Heart left ventricle (tissue), 16 donors: ENCODE measurements at regions not wholly inside any gene's neighbourhood (a gene's known extent, or its start where the extent isn't known, plus 50 kb on each side); places are given as distances from the start of the nearest gene placed in this dataset.

Source experiments
- ATAC-seq, 4 donors: fragments of 200-7000 bp; cut with Tn5 transposase; one replicate each; pipeline ENCODE4 v1.9.1; 2020 to 2022; ENCODE audit warnings: moderate library complexity in 4 of 4, mild to moderate bottlenecking in 3 of 4, moderate number of reproducible peaks in 1 of 4
- DNase-seq, 5 donors: peaks; one replicate each; pipeline ENCODE4 v3.0.0-alpha.2; 2020
- H3K27ac ChIP-seq, 12 donors: fragments of 200-600 bp; sonication (generic) in 4 of 12; one replicate each; pipeline versions ENCODE4 v1.5.0 to v1.8.0; 2016 to 2022; ENCODE audit warnings: mild to moderate bottlenecking in 2 of 12
- H3K27me3 ChIP-seq, 9 donors: fragments of 200-600 bp; sonication (generic) in 2 of 9; one replicate each; pipeline versions ENCODE4 v1.5.1 to v1.8.0; 2016 to 2022; ENCODE audit warnings: mild to moderate bottlenecking in 3 of 9
- H3K36me3 ChIP-seq, 9 donors: fragments of 200-600 bp; sonication (generic) in 2 of 9; one replicate each; pipeline versions ENCODE4 v1.5.0 to v1.8.0; 2018 to 2022; ENCODE audit warnings: mild to moderate bottlenecking in 2 of 9
- H3K4me1 ChIP-seq, 12 donors: fragments of 200-600 bp; sonication (generic) in 4 of 12; one replicate each; pipeline versions ENCODE4 v1.5.0 to v1.8.0; 2016 to 2022; ENCODE audit warnings: mild to moderate bottlenecking in 3 of 12
- H3K4me3 ChIP-seq, 12 donors: fragments of 200-600 bp; sonication (generic) in 4 of 12; one replicate each; pipeline versions ENCODE4 v1.5.0 to v1.8.0; 2017 to 2022; ENCODE audit warnings: mild to moderate bottlenecking in 9 of 12, moderate library complexity in 4 of 12
- H3K9me3 ChIP-seq, 12 donors: fragments of 200-600 bp; sonication (generic) in 4 of 12; one replicate each; pipeline versions ENCODE4 v1.5.0 to v1.8.0; 2016 to 2022; ENCODE audit warnings: mild to moderate bottlenecking in 1 of 12
- CTCF ChIP-seq, 12 donors: fragments of 200-600 bp; sonication (generic) in 4 of 12; IDR thresholded peaks; one replicate each; pipeline versions ENCODE4 v1.5.0 to v1.8.0; 2018 to 2022; ENCODE audit warnings: antibody characterized with exemption in 12 of 12, mild to moderate bottlenecking in 5 of 12
- POLR2A ChIP-seq, 2 donors: fragments of 450-650 bp; IDR thresholded peaks; one replicate each; pipeline ENCODE4 v1.6.1; 2017; ENCODE audit warnings: antibody characterized with exemption in 2 of 2, mild to moderate bottlenecking in 2 of 2, moderate library complexity in 2 of 2
- WGBS, 4 donors: extraction: QIAGEN DNeasy Blood & Tissue Kit in 2 of 4; methylation state at CpG; one replicate each; pipeline versions ENCODE4 v1.1.5 to v1.1.7; 2013 to 2018; 5-methylcytosine and 5-hydroxymethylcytosine counted together
- intact Hi-C, 10 donors: fragments of 100-400 bp; cut with DNase I; formaldehyde crosslinking; loops; one replicate each; pipeline versions ENCODE4 v1.11.1 to v1.14.2; 2022
- donor health status: ischemic (EF 13 %, LVEDD 7.1; RV severe dilation, severe dysfunction).
- donor health status: healthy with polysubstance abuse.
- donor health status: DM: no; HTN: yes; CAD: no.
- donor health status: DM: no; HTN: no; CAD: no.
- donor health status: ischemic (EF 25% LVEDD 6.9; RV normal size, moderate dysfunction).
- donor health status: ischemic (EF 25% LVEDD 5.7; RV mildly dilated, moderate dysfunction).
- donor health status: healthy.
- donor health status: DM: yes; HTN: yes; CAD: no.
- donor health status: ischemic (EF 35%, LVEDD 5.7; RV mildly dilated, moderate dysfunction).
- donor health status: nonischemic (EF 11% LVEDD 7.7; RV severe dilation, severe dysfunction).
- donor health status: DM: yes; HTN: yes; CAD: no.
- donor health status: PGD.
- donor health status: ischemic (EF 29% LVEDD 5.4; RV normal size, mild dysfunction).
- donor health status: nonischemic (EF 23%, LVEDD 6.1; RV moderate dilation, normal function).

GRCh38 chr7:25375805-25376600 lies 147.7 kb upstream of the NPVF start:
- peaks cover 0 to 26% (median 12%) of the 10 kb centered on the region in 12 donors for H3K9me3 ChIP-seq

GRCh38 chr7:25379351-25380300 lies 151.3 kb upstream of the NPVF start:
- no peak overlapping the region for H3K27ac ChIP-seq
- peaks cover 0 to 7% (median 0%) of the 10 kb centered on the region in 9 donors for H3K27me3 ChIP-seq
- H3K36me3 ChIP-seq: no peaks in the 10 kb centered on the region
- no peak for DNase-seq
- no peak for TF ChIP-seq CTCF (IDR thresholded peaks at IDR 0.05)
- no peak for TF ChIP-seq POLR2A (IDR thresholded peaks at IDR 0.05)
- intact Hi-C loops: no loop called here
- no peak for ATAC-seq
- WGBS, 4 donors: 79 to 85% (median 82%) methylated on average over 5 of the region's 5 CpGs
- no peak overlapping the region for H3K4me3 ChIP-seq
- no peaks in the 10 kb centered on the region for H3K9me3 ChIP-seq
- peaks cover 0 to 12% (median 0%) of the 10 kb centered on the region in 12 donors for H3K4me1 ChIP-seq

More at GRCh38 chr7:25375805-25376600, 147.7 kb upstream of the NPVF start:
- peaks cover 0 to 9% (median 0%) of the 10 kb centered on the region in 12 donors for H3K4me1 ChIP-seq
- no peak overlapping the region for H3K27ac ChIP-seq
- no peaks in the 10 kb centered on the region for H3K36me3 ChIP-seq
- 25 to 46% (median 34%) methylated on average over 3 of the region's 3 CpGs for WGBS, 4 donors
- DNase-seq (no peak), ATAC-seq (no peak)
- H3K27me3 ChIP-seq: peaks cover 0 to 5% (median 0%) of the 10 kb centered on the region in 9 donors
- no peak overlapping the region for H3K4me3 ChIP-seq
- TF ChIP-seq POLR2A (IDR thresholded peaks at IDR 0.05): no peak
- TF ChIP-seq CTCF (IDR thresholded peaks at IDR 0.05): no peak
- intact Hi-C loops: no loop called here

GRCh38 chr7:25381818-25382589 lies 153.7 kb upstream of the NPVF start:
- 76 to 86% (median 83%) methylated on average over 4 of the region's 4 CpGs for WGBS, 4 donors
- peaks cover 0 to 12% (median 2%) of the 10 kb centered on the region in 12 donors for H3K4me1 ChIP-seq
- H3K27me3 ChIP-seq: peaks cover 0 to 7% (median 0%) of the 10 kb centered on the region in 9 donors
- no peak for TF ChIP-seq CTCF (IDR thresholded peaks at IDR 0.05)
- no peak for TF ChIP-seq POLR2A (IDR thresholded peaks at IDR 0.05)
- no peak for DNase-seq
- ATAC-seq: no peak
- intact Hi-C loops: no loop called here
- H3K36me3 ChIP-seq: no peaks in the 10 kb centered on the region
- no peak overlapping the region for H3K27ac ChIP-seq
- H3K4me3 ChIP-seq: no peak overlapping the region
- H3K9me3 ChIP-seq: no peaks in the 10 kb centered on the region
